Loucy (cell line): ENCODE measurements at regions not wholly inside any gene's neighbourhood (a gene's known extent, or its start where the extent isn't known, plus 50 kb on each side); places are given as distances from the start of the nearest gene placed in this dataset.

Experiments used
- H2AFZ ChIP-seq: fragments of 200-600 bp; sonication (generic); 2 replicates; pipeline ENCODE4 v1.6.0; 2016; ENCODE audit warnings: antibody characterized with exemption, mild to moderate bottlenecking, low read length, moderate library complexity
- H3F3A ChIP-seq: fragments of 200-600 bp; 2 replicates; pipeline ENCODE4 v1.6.0; 2016; ENCODE audit warnings: antibody characterized with exemption, low read depth, mild to moderate bottlenecking
- H3K27me3 ChIP-seq: fragments of 200-600 bp; sonication (generic); 2 replicates; pipeline ENCODE4 v1.6.1; 2014; ENCODE audit warnings: low read length, mild to moderate bottlenecking; ENCODE audit not compliant: insufficient read depth, poor library complexity, severe bottlenecking
- H3K36me3 ChIP-seq: fragments of 200-600 bp; sonication (generic); 2 replicates; pipeline ENCODE4 v1.6.1; 2016; ENCODE audit warnings: low read length; ENCODE audit not compliant: insufficient read depth
- H3K4me1 ChIP-seq: fragments of 200-600 bp; sonication (generic); 2 replicates; pipeline ENCODE4 v1.5.1; 2014; ENCODE audit warnings: low read length, mild to moderate bottlenecking; ENCODE audit not compliant: insufficient read depth, poor library complexity, severe bottlenecking
- H3K4me2 ChIP-seq: fragments of 200-600 bp; sonication (generic); 2 replicates; pipeline ENCODE4 v1.6.0; 2014; ENCODE audit warnings: antibody characterized with exemption, low read length, low read depth, mild to moderate bottlenecking; ENCODE audit not compliant: poor library complexity, severe bottlenecking
- H3K4me3 ChIP-seq: fragments of 200-600 bp; sonication (generic); 2 replicates; pipeline ENCODE4 v1.5.1; 2014; ENCODE audit warnings: low read length, mild to moderate bottlenecking, mixed read lengths; ENCODE audit not compliant: poor library complexity, severe bottlenecking
- H3K79me2 ChIP-seq: fragments of 200-600 bp; sonication (generic); 2 replicates; pipeline ENCODE4 v1.6.1; 2014; ENCODE audit warnings: low read length; ENCODE audit not compliant: insufficient read depth
- H3K9ac ChIP-seq: fragments of 200-600 bp; sonication (generic); 2 replicates; pipeline ENCODE4 v1.6.0; 2014; ENCODE audit warnings: mild to moderate bottlenecking, low read depth, low read length, moderate library complexity; ENCODE audit not compliant: poor library complexity, severe bottlenecking
- H3K9me2 ChIP-seq: fragments of 200-600 bp; sonication (generic); replicated peaks from 2 replicates; pipeline ENCODE4 v1.6.1; 2016; ENCODE audit warnings: low read depth, low read length, mixed read lengths
- H3K9me3 ChIP-seq: fragments of 200-600 bp; sonication (generic); 2 replicates; pipeline ENCODE4 v1.6.1; 2014; ENCODE audit warnings: mild to moderate bottlenecking, antibody characterized with exemption, low read length, low read depth; ENCODE audit not compliant: insufficient read depth
- H4K20me1 ChIP-seq: fragments of 200-600 bp; sonication (generic); 2 replicates; pipeline ENCODE4 v1.6.0; 2014; ENCODE audit warnings: antibody characterized with exemption, low read length, mild to moderate bottlenecking; ENCODE audit not compliant: insufficient read depth, poor library complexity, severe bottlenecking
- CTCF ChIP-seq: fragments of 200-600 bp; sonication (generic); conservative IDR thresholded peaks from 2 replicates; pipeline ENCODE4 v1.5.1; 2014; ENCODE audit warnings: mild to moderate bottlenecking, antibody characterized with exemption, low read length
- EZH2phosphoT487 ChIP-seq: fragments of 200-600 bp; IDR thresholded peaks from 2 replicates; pipeline ENCODE4 v1.6.1; 2018; ENCODE audit warnings: antibody characterized with exemption, mild to moderate bottlenecking, moderate library complexity, borderline replicate concordance

DNA sequence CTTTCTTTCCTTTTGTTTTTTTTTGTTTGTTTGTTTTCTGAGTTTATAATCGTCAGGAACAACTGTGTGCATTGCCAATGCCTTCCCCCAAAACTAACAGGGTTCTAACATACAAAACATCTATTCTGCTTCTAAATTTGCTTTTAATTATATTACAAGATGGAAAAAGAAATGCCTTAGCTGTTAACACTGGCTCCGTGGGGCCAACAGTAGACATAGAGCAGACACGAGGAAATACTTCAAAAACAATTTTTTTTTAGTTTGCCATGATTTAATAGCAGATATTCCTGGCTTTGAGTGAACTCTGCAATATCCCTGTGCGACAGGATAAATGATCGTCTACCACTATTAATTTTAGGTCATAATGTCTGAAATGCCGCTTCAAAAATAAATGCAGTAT, 153.3 kb upstream of the HNRNPA3 start:
- no peaks in the 10 kb centered on the region for H3K36me3 ChIP-seq
- no peaks in the 10 kb centered on the region for H3K27me3 ChIP-seq
- H3F3A ChIP-seq = no peaks in the 10 kb centered on the region
- no peaks in the 10 kb centered on the region for H3K9me3 ChIP-seq
- no peak overlapping the region for H3K4me3 ChIP-seq
- no peaks in the 10 kb centered on the region for H3K79me2 ChIP-seq
- TF ChIP-seq CTCF (no peak), EZH2phosphoT487 (no peak)
- H3K4me1 ChIP-seq = no peaks in the 10 kb centered on the region
- no peaks in the 10 kb centered on the region for H3K9me2 ChIP-seq
- no peak overlapping the region for H3K9ac ChIP-seq
- H2AFZ ChIP-seq = no peak overlapping the region
- no peak overlapping the region for H3K4me2 ChIP-seq
- H4K20me1 ChIP-seq = no peaks in the 10 kb centered on the region

- no peak overlapping the region for H3K9ac ChIP-seq
- no peak overlapping the region for H2AFZ ChIP-seq
- no peaks in the 10 kb centered on the region for H3K36me3 ChIP-seq
- no peak overlapping the region for H3K4me3 ChIP-seq
- H3K27me3 ChIP-seq = no peaks in the 10 kb centered on the region
- no peaks in the 10 kb centered on the region for H3K79me2 ChIP-seq
- TF ChIP-seq CTCF = no peak
- no peak for TF ChIP-seq EZH2phosphoT487
- no peaks in the 10 kb centered on the region for H3F3A ChIP-seq
- no peaks in the 10 kb centered on the region for H3K9me2 ChIP-seq
- no peaks in the 10 kb centered on the region for H3K4me1 ChIP-seq
- no peaks in the 10 kb centered on the region for H3K9me3 ChIP-seq
- H3K4me2 ChIP-seq = no peak overlapping the region
- H4K20me1 ChIP-seq = no peaks in the 10 kb centered on the region
Measured at GRCh38 chr2:177063331-177063730, 149.3 kb upstream of the HNRNPA3 start.

DNA sequence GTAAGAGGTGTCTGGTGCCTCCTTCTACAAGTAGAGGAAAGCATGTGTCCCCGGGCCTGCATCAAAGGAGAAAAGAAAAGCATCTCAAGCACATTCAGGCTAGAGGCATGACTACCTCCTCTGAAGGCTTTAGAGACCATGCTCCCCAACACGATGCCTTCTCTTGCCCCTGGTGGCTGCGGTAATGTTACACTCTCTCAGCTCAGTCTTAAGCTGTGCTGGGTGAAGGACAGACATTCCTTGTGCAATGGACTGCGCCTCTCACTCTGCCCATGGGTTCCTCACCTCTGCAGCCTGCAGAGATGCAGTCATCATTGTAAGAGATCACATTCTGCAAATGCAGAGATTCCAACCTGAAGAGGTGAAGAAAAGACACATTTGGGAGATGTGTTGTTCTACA, 148.2 kb upstream of the HNRNPA3 start:
- H3K79me2 ChIP-seq = no peaks in the 10 kb centered on the region
- no peaks in the 10 kb centered on the region for H3K9me2 ChIP-seq
- H3K4me1 ChIP-seq = no peaks in the 10 kb centered on the region
- no peaks in the 10 kb centered on the region for H4K20me1 ChIP-seq
- no peak for TF ChIP-seq CTCF
- no peak for TF ChIP-seq EZH2phosphoT487
- no peaks in the 10 kb centered on the region for H3K9me3 ChIP-seq
- H3K4me2 ChIP-seq = no peak overlapping the region
- no peaks in the 10 kb centered on the region for H3K36me3 ChIP-seq
- no peak overlapping the region for H3K4me3 ChIP-seq
- H3F3A ChIP-seq = no peaks in the 10 kb centered on the region
- H3K9ac ChIP-seq = no peak overlapping the region
- no peak overlapping the region for H2AFZ ChIP-seq
- no peaks in the 10 kb centered on the region for H3K27me3 ChIP-seq
